Breast epithelium (tissue), 3 donors: ENCODE measurements at regions not wholly inside any gene's neighbourhood (a gene's known extent, or its start where the extent isn't known, plus 50 kb on each side); places are given as distances from the start of the nearest gene placed in this dataset.

ENCODE experiments used
- CTCF ChIP-seq, 3 donors: fragments of 450-650 bp; IDR thresholded peaks; one replicate each; pipeline ENCODE4 v1.5.1; 2016 to 2017; ENCODE audit warnings: antibody characterized with exemption in 3 of 3, mild to moderate bottlenecking in 3 of 3, moderate library complexity in 3 of 3
- POLR2A ChIP-seq: fragments of 450-650 bp; IDR thresholded peaks from one replicate; pipeline ENCODE4 v1.6.1; 2016; ENCODE audit warnings: antibody characterized with exemption, mild to moderate bottlenecking, moderate library complexity
- POLR2AphosphoS5 ChIP-seq, 3 donors: sonication (generic); formaldehyde crosslinking; IDR thresholded peaks; one replicate each; pipeline ENCODE4 v1.6.1; 2017; ENCODE audit warnings: antibody characterized with exemption in 3 of 3

GRCh38 chrX:10395179-10395578, 225.2 kb downstream of the MID1 start:
- TF ChIP-seq CTCF (IDR thresholded peaks at IDR 0.05) (no peak), POLR2A (no peak), POLR2AphosphoS5 (IDR thresholded peaks at IDR 0.05) (no peak)
